ENCODE measurements at regions not wholly inside any gene's neighbourhood (a gene's known extent, or its start where the extent isn't known, plus 50 kb on each side); places are given as distances from the start of the nearest gene placed in this dataset.
"Not testable (repeated sequence)": the region's sequence is repeated elsewhere in the genome, so short reads cannot be mapped to it uniquely, and the experiment has no call there.

DNA sequence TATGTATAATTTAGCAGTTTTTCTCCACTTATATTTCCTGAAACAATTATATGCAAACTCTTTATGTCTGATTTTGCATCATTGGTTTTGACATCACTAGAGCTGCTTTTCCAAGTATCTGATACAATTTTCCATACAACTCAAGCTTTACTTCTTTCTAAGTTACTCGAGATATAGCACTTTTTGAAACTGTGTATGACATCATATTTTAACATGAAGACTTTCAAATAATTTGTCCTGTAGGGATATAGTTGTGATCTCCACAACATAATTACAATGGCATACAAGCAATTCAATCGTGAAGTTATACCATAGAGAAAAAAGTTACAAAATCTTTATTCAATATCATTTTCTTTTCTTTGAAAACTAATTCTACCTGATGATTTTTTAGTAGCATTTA is 173.0 kb downstream of the LEPR start:
- no peak for DNase-seq

- DNase-seq, result no peak
Observed at GRCh38 chr1:65595724-65596123, 175.3 kb downstream of the LEPR start.

- no peak for DNase-seq
Observed at GRCh38 chr1:65596768-65597167, 176.3 kb downstream of the LEPR start.

- DNase-seq, result no peak
Observed at GRCh38 chr1:65605621-65606020, 185.2 kb downstream of the LEPR start.

DNA sequence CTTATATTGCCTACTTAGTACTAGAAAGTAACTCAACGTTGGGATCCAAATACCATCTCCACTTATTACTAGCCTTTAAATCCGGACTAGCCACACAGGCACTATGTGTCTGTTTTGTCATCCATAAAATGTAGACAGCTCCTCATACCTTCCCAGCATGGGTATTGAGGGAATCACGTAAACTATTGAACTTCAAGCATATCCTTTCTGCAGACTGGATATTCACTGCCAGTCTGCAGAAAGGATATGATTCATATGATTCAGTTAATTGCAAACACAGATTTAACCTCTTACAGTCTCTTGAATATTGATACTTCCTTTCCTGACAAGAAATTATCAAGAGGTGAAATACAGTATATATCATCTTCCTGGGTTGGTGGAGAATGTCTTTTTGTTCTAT is 186.0 kb downstream of the LEPR start:
- DNase-seq, result no peak

DNA sequence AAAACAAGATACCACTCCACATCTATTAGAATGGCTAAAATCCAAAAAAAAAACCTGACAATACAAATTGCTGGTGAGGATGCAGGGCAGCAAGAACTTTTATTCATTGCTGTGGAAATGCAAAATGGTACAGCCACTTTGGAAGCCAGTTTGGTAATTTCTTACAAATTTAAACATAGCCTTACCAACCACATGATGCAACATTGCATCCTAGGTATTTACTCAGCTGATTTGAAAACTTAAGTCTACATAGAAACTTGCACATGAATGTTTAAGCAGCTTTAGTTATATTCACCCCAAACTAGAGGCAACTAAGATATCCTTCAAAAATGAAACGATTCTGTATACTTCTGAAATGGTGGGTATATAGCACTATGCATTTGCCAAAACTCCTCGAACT is 178.8 kb upstream of the PDE4B start:
- no peak for DNase-seq

GRCh38 chr1:65615859-65616258 is 176.8 kb upstream of the PDE4B start:
- DNase-seq, result no peak

DNA sequence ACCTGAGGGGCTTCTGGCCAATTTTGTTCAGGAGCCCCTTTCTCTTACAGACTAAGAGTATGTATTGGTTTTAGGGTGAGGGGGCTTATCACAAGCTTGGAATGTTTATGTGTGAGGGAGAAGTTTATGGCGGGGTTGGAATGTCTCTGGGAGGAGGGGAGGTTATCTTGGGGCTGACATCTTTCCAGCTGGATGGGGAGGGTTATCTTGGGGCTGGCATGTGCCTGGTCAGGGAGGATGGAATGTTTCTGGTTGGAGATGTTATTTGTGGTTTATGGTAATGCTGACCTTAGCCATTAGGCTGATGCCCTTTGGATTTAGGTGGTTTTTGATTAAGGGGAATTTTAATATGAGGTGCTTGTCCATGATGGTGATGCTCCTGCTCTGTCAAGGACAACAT is 171.0 kb upstream of the PDE4B start:
- DNase-seq, result not testable (repeated sequence)

DNA sequence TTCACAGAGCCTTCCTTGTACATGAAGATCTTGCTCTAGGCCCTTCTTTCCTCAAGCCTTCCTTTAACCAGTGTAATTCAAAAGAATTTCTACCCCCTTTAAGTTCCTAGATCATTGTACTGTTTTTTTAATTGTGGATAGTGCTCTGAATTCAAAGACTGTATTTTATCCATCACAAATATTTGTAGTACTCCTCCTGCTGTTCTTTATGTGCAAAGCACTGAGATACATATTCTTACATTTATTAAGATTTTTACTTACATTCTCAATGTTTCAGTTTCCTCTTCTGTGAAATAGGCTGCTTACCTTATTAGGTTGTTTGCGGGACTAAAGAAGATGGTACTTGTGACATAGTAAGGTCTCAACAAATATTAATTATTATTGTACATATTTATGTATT is 168.8 kb upstream of the PDE4B start:
- DNase-seq, result no peak

DNA sequence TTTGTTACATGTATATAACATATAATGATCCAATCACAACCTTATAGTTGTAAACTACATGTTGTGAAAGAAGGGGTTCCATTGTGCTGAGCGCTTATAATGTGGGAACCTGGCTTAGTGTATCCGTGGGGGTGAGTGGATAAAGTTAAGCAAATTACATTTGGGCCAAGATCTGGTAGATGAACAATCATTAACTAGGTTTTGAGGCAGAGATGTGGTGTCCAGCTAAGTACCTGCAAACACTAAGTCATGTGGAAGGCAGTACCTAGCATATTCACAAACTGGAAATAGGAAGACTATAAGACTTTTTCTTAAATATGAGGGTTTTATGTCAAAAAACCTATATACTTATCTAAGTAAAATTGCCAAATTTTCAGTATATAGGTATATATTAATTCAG is 167.2 kb upstream of the PDE4B start:
- no peak for DNase-seq

GRCh38 chr1:65626003-65626402 is 166.7 kb upstream of the PDE4B start:
- DNase-seq, result no peak

DNA sequence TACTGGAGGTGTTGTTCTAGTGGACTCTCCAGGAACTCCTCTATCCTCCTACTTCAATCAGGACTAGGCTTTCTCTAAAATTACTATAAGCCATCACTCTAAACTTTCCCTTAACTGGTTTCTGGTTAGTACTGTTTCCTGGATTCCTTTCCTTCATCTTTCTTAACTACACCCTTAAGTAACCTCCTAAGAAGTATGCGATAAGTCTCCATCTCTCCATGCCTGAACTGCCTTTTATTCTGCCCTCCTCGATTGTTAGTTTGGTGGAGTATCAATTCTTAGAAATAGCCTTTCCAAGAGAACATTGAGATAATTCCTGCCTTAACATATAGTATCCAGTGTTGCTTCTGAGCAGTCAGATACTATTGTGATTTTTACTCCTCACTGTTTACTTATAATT is 162.9 kb upstream of the PDE4B start:
- no peak for DNase-seq

GRCh38 chr1:65630855-65631254 is 161.8 kb upstream of the PDE4B start:
- DNase-seq, result no peak

- no peak for DNase-seq
Observed at GRCh38 chr1:65632235-65632634, 160.5 kb upstream of the PDE4B start.

DNA sequence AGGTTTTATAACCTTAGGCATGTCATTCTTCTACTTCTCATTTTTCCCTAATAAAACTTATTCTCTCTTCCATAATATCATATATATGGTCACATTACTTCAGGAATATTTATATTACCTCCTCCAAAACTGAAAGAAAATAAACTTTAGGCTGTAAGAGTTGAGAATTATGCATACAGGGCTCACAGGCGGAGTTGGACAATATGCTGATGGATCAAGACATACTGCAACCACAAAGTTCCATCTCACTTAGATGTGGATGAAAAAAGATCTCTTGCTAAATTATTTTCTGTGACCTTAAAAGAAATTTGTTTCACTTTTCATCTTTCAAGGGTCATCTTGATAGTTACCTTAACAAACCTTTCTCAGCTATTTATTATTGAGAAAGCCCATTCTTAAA is 152.6 kb upstream of the PDE4B start:
- no peak for DNase-seq

GRCh38 chr1:65649185-65649584 is 143.5 kb upstream of the PDE4B start:
- not testable (repeated sequence) for DNase-seq

DNA sequence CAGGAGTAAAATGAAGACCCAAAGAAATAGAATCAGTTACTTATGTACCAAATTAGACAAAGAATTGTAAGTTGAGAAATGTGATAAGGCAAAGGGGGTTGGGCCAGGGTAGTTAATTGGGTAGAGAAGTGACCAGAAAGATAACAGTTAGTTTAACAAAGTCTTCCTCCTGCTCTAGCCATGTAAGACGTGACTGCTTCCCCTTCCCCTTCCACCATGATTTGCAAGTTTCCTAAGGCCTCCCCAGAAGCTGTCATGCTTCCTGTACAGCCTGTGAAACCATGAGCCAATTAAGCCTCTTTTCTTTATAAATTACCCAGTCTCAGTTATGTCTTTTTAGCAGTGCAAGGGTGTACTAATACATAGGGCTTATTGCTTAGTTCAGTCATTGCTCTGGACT is 142.0 kb upstream of the PDE4B start:
- DNase-seq, result no peak

DNA sequence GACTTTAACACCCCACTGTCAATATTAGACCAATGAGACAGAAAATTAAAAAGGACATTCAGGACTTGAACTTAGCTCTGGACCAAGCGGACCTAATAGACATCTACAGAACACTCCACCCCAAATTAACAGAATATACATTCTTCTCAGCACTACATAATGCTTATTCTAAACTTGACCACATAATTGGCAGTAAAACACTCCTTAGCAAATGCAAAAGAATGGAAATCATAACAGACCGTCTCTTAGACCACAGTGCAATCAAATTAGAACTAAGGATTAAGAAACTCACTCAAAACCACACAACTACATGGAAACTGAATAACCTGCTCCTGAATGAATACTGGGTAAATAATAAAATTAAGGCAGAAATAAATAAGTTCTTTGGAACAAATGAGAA is 138.2 kb upstream of the PDE4B start:
- DNase-seq, result not testable (repeated sequence)

- not testable (repeated sequence) for DNase-seq
Observed at GRCh38 chr1:65657609-65658008, 135.1 kb upstream of the PDE4B start.

- DNase-seq, result no peak
Observed at GRCh38 chr1:65658122-65658521, 134.6 kb upstream of the PDE4B start.

DNA sequence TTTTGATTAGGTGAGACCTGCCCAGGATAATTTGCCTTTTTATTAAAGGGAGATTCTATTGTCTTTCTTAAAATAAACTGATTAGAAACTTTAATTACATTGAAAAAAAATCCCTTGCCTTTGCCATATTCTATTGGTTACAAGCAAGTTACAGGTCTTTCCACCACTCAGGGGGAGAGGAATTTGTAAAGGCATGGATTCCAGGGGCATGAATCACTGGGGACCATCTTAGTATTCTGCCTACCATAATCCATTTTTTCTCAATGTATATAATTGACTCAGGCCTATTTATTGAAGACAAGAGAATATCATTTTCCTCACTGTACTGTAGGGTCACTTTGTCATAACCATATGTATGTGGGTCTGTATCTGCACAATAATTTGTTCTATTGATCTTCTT is 124.3 kb upstream of the PDE4B start:
- no peak for DNase-seq

DNA sequence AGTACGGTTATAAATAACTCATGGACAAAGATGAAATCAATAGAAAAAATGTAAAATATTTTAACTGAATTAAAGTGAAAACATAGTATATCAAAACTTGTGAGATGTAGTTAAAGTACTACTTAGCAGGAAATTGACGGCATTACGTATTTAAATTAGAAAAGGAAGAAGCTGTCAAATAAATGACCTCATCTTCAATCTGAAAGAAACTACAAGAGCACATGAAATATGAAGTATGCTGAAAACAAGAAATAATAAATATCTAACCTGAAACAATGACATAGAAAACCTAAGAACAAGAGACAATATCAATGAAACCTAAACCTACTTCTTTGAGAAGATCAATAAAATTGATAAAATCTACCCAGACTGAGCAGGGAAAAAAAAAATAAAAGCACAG is 122.2 kb upstream of the PDE4B start:
- no peak for DNase-seq

GRCh38 chr1:65674522-65674921 is 118.2 kb upstream of the PDE4B start:
- no peak for DNase-seq

- DNase-seq, result no peak
Observed at GRCh38 chr1:65679773-65680172, 112.9 kb upstream of the PDE4B start.

- no peak for DNase-seq
Observed at GRCh38 chr1:65681096-65681495, 111.6 kb upstream of the PDE4B start.
